ENCODE measurements at regions not wholly inside any gene's neighbourhood (a gene's known extent, or its start where the extent isn't known, plus 50 kb on each side); places are given as distances from the start of the nearest gene placed in this dataset.
"Not testable (repeated sequence)": the region's sequence is repeated elsewhere in the genome, so short reads cannot be mapped to it uniquely, and the experiment has no call there.

DNA sequence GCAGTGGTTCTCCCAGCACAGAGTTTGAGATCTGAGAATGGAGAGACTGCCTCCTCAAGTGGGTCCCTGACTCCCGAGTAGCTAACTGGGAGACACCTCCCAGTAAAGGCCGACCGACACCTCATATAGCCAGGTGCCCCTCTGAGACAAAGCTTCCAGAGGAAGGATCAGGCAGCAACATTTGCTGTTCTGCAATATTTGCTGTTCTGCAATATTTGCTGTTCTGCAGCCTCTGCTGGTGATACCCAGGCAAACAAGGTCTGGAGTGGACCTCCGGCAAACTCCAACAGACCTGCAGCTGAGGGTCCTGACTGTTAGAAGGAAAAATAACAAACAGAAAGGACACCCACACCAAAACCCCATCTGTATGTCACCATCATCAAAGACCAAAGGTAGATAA lies 560.2 kb downstream of the SOX5 start:
- TF ChIP-seq, protein P1, sequence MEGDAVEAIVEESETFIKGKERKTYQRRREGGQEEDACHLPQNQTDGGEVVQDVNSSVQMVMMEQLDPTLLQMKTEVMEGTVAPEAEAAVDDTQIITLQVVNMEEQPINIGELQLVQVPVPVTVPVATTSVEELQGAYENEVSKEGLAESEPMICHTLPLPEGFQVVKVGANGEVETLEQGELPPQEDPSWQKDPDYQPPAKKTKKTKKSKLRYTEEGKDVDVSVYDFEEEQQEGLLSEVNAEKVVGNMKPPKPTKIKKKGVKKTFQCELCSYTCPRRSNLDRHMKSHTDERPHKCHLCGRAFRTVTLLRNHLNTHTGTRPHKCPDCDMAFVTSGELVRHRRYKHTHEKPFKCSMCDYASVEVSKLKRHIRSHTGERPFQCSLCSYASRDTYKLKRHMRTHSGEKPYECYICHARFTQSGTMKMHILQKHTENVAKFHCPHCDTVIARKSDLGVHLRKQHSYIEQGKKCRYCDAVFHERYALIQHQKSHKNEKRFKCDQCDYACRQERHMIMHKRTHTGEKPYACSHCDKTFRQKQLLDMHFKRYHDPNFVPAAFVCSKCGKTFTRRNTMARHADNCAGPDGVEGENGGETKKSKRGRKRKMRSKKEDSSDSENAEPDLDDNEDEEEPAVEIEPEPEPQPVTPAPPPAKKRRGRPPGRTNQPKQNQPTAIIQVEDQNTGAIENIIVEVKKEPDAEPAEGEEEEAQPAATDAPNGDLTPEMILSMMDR (conservative IDR thresholded peaks at IDR 0.05; ENCODE audit: low read length) = not testable (repeated sequence)
- not testable (repeated sequence) for TF ChIP-seq EZH2phosphoT487 (IDR thresholded peaks at IDR 0.05; ENCODE audit: borderline replicate concordance)

All from Loucy (cell line).